Body of pancreas (tissue), 4 donors: ENCODE measurements at regions not wholly inside any gene's neighbourhood (a gene's known extent, or its start where the extent isn't known, plus 50 kb on each side); places are given as distances from the start of the nearest gene placed in this dataset.

Experiments
- ATAC-seq: fragments of 150-250 bp; one replicate; pipeline ENCODE4 v1.9.1; 2016
- DNase-seq, 4 donors: peaks; one replicate each; pipeline ENCODE4 v3.0.0-alpha.2; 2019
- H3K27ac ChIP-seq, 4 donors: fragments of 200-600 bp; sonication (generic); 1 replicate in 3 of 4; 2 replicates in 1 of 4; pipeline versions ENCODE4 v1.5.1 to v1.6.1; 2016 to 2019; ENCODE audit warnings: mild to moderate bottlenecking in 1 of 4, mixed read lengths in 1 of 4, moderate library complexity in 1 of 4
- H3K27me3 ChIP-seq, 2 donors: fragments of 200-600 bp; sonication (generic); one replicate each; pipeline ENCODE4 v1.6.0; 2016; ENCODE audit warnings: mild to moderate bottlenecking in 1 of 2
- H3K36me3 ChIP-seq, 2 donors: fragments of 200-600 bp; sonication (generic); replicated peaks in 1 of 2; 2 replicates each; pipeline ENCODE4 v1.5.1; 2016; ENCODE audit warnings: low read depth in 2 of 2; ENCODE audit not compliant: insufficient read depth in 1 of 2
- H3K4me1 ChIP-seq: fragments of 200-600 bp; sonication (generic); one replicate; pipeline ENCODE4 v1.6.0; 2016
- H3K4me3 ChIP-seq, 2 donors: fragments of 200-600 bp; sonication (generic); 1 replicate in 1 of 2; 2 replicates in 1 of 2; pipeline ENCODE4 v1.5.1; 2016 to 2019
- H3K9me3 ChIP-seq, 3 donors: fragments of 200-600 bp; sonication (generic); 1 replicate in 2 of 3; 2 replicates in 1 of 3; pipeline ENCODE4 v1.5.1; 2016
- POLR2A ChIP-seq, 3 donors: fragments of 450-650 bp; IDR thresholded peaks; one replicate each; pipeline ENCODE4 v1.6.1; 2016; ENCODE audit warnings: antibody characterized with exemption in 3 of 3, mild to moderate bottlenecking in 2 of 3
- WGBS, 2 donors: methylation state at CpG; one replicate each; pipeline ENCODE4 v1.1.5; 2017; 5-methylcytosine and 5-hydroxymethylcytosine counted together
- intact Hi-C: fragments of 100-400 bp; cut with DNase I; formaldehyde crosslinking; loops from one replicate; pipeline ENCODE4 v1.15.1; 2023
- TF ChIP-seq, protein P1 (sequence below), 7 experiments: fragments of 450-650 bp in 4 of 7; fragments of 200-600 bp in 3 of 7; sonication (generic) in 3 of 7; IDR thresholded peaks; one replicate each; pipeline ENCODE4 v1.5.1; 2016 to 2019; ENCODE audit warnings: antibody characterized with exemption in 7 of 7

GRCh38 chr16:73447846-73448245, 399.9 kb upstream of the ZFHX3 start:
- no peaks in the 10 kb centered on the region for H3K27me3 ChIP-seq
- H3K27ac ChIP-seq: no peak overlapping the region
- intact Hi-C loops: no loop called here
- H3K4me1 ChIP-seq: no peaks in the 10 kb centered on the region
- H3K4me3 ChIP-seq: no peak overlapping the region
- ATAC-seq (no peak), DNase-seq (no peak)
- no peak for TF ChIP-seq POLR2A (IDR thresholded peaks at IDR 0.05)
- TF ChIP-seq, protein P1, sequence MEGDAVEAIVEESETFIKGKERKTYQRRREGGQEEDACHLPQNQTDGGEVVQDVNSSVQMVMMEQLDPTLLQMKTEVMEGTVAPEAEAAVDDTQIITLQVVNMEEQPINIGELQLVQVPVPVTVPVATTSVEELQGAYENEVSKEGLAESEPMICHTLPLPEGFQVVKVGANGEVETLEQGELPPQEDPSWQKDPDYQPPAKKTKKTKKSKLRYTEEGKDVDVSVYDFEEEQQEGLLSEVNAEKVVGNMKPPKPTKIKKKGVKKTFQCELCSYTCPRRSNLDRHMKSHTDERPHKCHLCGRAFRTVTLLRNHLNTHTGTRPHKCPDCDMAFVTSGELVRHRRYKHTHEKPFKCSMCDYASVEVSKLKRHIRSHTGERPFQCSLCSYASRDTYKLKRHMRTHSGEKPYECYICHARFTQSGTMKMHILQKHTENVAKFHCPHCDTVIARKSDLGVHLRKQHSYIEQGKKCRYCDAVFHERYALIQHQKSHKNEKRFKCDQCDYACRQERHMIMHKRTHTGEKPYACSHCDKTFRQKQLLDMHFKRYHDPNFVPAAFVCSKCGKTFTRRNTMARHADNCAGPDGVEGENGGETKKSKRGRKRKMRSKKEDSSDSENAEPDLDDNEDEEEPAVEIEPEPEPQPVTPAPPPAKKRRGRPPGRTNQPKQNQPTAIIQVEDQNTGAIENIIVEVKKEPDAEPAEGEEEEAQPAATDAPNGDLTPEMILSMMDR (IDR thresholded peaks at IDR 0.05): no peak
- H3K36me3 ChIP-seq: no peaks in the 10 kb centered on the region
- H3K9me3 ChIP-seq: no peaks in the 10 kb centered on the region
- 54 to 60% methylated on average over 2 of the region's 2 CpGs for WGBS, 2 donors

DNA sequence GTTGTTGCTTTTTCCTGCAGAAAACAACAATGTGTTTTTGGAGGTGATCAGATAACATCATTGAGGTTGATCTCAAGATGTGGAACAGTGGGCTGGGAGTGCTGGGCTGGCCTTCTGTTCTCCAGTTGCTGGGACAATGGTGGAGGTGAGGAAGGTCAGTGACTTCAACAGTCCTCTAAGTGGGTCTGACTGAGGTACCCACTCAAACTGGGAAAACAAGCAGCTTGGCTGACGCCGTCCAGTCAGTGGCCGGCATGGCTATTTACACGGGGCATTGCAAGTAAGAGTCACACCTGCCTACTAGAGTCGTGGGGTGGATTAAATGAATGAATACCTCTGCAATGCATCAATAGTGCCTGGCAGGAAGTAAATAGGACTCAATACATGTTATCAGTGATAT, 386.7 kb upstream of the ZFHX3 start:
- H3K9me3 ChIP-seq: no peaks in the 10 kb centered on the region
- ATAC-seq (no peak), DNase-seq (no peak)
- H3K36me3 ChIP-seq: no peaks in the 10 kb centered on the region
- H3K4me3 ChIP-seq: no peak overlapping the region
- WGBS, 2 donors: 54 to 60% methylated on average over 5 of the region's 5 CpGs
- H3K27ac ChIP-seq: no peak overlapping the region
- H3K4me1 ChIP-seq: no peaks in the 10 kb centered on the region
- TF ChIP-seq, protein P1 (IDR thresholded peaks at IDR 0.05): no peak
- TF ChIP-seq POLR2A (IDR thresholded peaks at IDR 0.05): no peak
- H3K27me3 ChIP-seq: no peaks in the 10 kb centered on the region
- intact Hi-C loops: no loop called here

DNA sequence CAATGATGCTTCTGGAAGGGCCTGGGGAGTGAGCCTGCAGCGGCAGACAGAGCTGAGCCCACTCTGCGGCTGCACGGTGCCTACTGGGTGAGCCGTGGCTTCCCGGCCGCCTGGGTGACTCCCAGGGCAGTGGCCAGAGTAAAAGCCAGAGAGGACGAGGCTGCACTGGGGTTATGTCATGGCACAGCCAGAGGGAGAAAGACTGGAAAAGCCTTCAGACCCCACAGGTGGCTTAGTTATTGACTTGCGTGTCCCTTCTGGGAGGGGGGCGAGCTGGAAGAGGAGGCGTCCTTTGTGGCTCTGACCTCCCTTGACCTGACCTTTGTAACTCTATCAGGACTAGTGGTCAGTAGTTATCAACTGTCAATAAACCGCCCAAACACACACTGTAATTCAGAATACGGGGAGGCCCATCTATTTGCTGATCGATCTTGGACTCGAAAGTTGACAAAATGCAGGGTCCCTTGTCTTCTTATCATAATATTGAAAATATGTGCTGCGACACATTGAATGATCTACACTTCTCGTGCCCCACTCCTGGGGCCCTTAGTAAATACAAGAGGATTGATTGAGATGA, 385.9 kb upstream of the ZFHX3 start:
- DNase-seq (no peak), ATAC-seq (no peak)
- Histone ChIP-seq H3K4me1 (no peaks in the 10 kb centered on the region), H3K36me3 (no peaks in the 10 kb centered on the region), H3K27me3 (no peaks in the 10 kb centered on the region), H3K27ac (no peak overlapping the region), H3K9me3 (no peaks in the 10 kb centered on the region), H3K4me3 (no peak overlapping the region)
- WGBS, 2 donors: 55 to 59% methylated on average over 13 to 16 of the region's 16 CpGs
- intact Hi-C loops: no loop called here
- no peak for TF ChIP-seq POLR2A (IDR thresholded peaks at IDR 0.05)
- TF ChIP-seq, protein P1 (IDR thresholded peaks at IDR 0.05): no peak

GRCh38 chr16:73432850-73433730, 385.2 kb upstream of the ZFHX3 start:
- DNase-seq (no peak), ATAC-seq (no peak)
- Histone ChIP-seq H3K27ac (no peak overlapping the region), H3K9me3 (no peaks in the 10 kb centered on the region), H3K36me3 (no peaks in the 10 kb centered on the region), H3K27me3 (no peaks in the 10 kb centered on the region), H3K4me1 (no peaks in the 10 kb centered on the region), H3K4me3 (no peak overlapping the region)
- 70 to 72% methylated on average over 9 to 13 of the region's 13 CpGs for whole genome bisulfite sequencing, 2 donors
- intact Hi-C loops: no loop called here
- TF ChIP-seq, protein P1 (IDR thresholded peaks at IDR 0.05): no peak
- TF ChIP-seq POLR2A (IDR thresholded peaks at IDR 0.05): no peak
